Prostate gland (tissue), 2 donors: ENCODE measurements at regions not wholly inside any gene's neighbourhood (a gene's known extent, or its start where the extent isn't known, plus 50 kb on each side); places are given as distances from the start of the nearest gene placed in this dataset.

Source experiments
- POLR2AphosphoS5 ChIP-seq: sonication (generic); formaldehyde crosslinking; IDR thresholded peaks from one replicate; pipeline ENCODE4 v1.6.1; 2017; ENCODE audit warnings: antibody characterized with exemption
- TF ChIP-seq, protein P1 (sequence below), 4 experiments: fragments of 200-600 bp in 2 of 4; fragments of 450-650 bp in 2 of 4; sonication (generic) in 2 of 4; IDR thresholded peaks; 1 replicate in 3 of 4; 2 replicates in 1 of 4; pipeline ENCODE4 v1.5.1; 2016 to 2019; ENCODE audit warnings: antibody characterized with exemption in 4 of 4, mild to moderate bottlenecking in 2 of 4, moderate library complexity in 2 of 4

DNA sequence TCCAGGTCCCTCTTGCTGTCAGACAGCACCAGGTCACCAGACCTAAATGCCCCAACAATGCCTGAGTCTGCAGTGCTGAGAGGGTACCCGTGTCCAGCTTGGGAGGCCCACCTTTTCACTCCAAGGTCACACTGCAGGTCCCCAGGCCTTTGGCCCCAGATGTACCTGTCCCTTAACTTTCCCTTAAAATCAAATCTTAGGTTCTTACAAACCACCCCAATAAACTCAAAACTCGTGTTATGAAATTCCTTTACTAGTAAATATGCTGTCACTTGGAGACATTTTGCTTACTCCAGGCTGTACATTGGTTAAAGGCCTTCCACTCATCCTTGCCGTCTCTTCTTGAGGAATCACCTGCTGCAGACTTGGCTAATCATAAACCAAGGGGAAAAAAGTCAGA is 165.7 kb upstream of the RREB1 start:
- TF ChIP-seq, protein P1, sequence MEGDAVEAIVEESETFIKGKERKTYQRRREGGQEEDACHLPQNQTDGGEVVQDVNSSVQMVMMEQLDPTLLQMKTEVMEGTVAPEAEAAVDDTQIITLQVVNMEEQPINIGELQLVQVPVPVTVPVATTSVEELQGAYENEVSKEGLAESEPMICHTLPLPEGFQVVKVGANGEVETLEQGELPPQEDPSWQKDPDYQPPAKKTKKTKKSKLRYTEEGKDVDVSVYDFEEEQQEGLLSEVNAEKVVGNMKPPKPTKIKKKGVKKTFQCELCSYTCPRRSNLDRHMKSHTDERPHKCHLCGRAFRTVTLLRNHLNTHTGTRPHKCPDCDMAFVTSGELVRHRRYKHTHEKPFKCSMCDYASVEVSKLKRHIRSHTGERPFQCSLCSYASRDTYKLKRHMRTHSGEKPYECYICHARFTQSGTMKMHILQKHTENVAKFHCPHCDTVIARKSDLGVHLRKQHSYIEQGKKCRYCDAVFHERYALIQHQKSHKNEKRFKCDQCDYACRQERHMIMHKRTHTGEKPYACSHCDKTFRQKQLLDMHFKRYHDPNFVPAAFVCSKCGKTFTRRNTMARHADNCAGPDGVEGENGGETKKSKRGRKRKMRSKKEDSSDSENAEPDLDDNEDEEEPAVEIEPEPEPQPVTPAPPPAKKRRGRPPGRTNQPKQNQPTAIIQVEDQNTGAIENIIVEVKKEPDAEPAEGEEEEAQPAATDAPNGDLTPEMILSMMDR (IDR thresholded peaks at IDR 0.05): no peak
- TF ChIP-seq POLR2AphosphoS5: no peak
